GM12892 (cell line): ENCODE measurements at regions not wholly inside any gene's neighbourhood (a gene's known extent, or its start where the extent isn't known, plus 50 kb on each side); places are given as distances from the start of the nearest gene placed in this dataset.

Experiments
- POLR2A ChIP-seq: IDR thresholded peaks from 2 replicates; pipeline ENCODE4 v1.6.1; 2011; ENCODE audit warnings: low read depth, low read length, control low read depth
- POLR2AphosphoS5 ChIP-seq: IDR thresholded peaks from 2 replicates; pipeline ENCODE4 v1.6.1; 2011; ENCODE audit warnings: low read depth, low read length, control low read depth
- TAF1 ChIP-seq: IDR thresholded peaks from 2 replicates; pipeline ENCODE4 v1.6.1; 2011; ENCODE audit warnings: low read depth, mild to moderate bottlenecking, control low read depth, low read length, borderline replicate concordance

DNA sequence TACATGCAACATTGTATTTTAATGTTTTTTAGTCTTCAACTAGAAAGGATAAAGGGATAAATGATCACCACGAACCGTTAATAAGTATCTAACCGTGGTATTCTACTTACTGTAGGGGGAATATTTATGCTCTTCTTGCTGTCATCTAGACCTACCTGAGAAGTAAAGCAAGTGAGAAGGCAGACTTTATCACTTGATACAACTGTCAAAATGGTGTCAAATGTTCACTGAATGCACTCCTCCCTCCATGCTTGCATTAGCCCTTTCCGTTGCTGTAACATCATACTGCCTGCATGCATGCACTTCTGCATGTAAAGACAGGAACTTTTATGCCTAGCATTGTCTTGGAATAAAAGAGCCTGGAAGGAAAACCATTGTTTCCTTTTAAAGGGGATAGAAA lies 298.6 kb upstream of the PMFBP1 start:
- TF ChIP-seq POLR2AphosphoS5 (no peak), POLR2A (no peak), TAF1 (no peak)
